ENCODE measurements at regions not wholly inside any gene's neighbourhood (a gene's known extent, or its start where the extent isn't known, plus 50 kb on each side); places are given as distances from the start of the nearest gene placed in this dataset.

DNA sequence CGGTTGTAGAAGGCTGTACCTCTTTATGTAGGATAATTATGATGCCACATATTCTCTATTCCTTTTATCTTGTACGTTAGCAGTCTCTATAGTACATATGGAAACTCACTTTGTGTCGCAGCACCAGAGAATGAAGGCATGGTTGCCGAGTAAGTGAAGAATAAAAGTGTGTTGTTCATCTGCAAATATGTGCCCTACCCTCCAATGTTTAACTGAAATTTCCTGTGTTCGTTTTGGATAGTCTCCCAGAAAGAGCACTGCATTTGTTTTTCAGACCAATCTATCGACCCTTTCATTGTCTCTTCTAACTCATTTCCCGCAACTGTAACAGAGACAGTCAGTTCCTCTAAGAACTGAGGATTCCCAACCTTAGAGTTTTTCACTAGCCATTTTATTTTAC, 592.8 kb downstream of the TUSC7 start:
- DNase-seq (no peak), ATAC-seq (no peak)
- no peaks in the 10 kb centered on the region for H3K9me3 ChIP-seq
- no peaks in the 10 kb centered on the region for H3K36me3 ChIP-seq
- intact Hi-C loops (cut with DNase I): no loop called here
- peaks cover 0 to 2% of the 10 kb centered on the region in 2 donors for H3K4me1 ChIP-seq
- no peaks in the 10 kb centered on the region for H3K27me3 ChIP-seq
- TF ChIP-seq, protein P1, sequence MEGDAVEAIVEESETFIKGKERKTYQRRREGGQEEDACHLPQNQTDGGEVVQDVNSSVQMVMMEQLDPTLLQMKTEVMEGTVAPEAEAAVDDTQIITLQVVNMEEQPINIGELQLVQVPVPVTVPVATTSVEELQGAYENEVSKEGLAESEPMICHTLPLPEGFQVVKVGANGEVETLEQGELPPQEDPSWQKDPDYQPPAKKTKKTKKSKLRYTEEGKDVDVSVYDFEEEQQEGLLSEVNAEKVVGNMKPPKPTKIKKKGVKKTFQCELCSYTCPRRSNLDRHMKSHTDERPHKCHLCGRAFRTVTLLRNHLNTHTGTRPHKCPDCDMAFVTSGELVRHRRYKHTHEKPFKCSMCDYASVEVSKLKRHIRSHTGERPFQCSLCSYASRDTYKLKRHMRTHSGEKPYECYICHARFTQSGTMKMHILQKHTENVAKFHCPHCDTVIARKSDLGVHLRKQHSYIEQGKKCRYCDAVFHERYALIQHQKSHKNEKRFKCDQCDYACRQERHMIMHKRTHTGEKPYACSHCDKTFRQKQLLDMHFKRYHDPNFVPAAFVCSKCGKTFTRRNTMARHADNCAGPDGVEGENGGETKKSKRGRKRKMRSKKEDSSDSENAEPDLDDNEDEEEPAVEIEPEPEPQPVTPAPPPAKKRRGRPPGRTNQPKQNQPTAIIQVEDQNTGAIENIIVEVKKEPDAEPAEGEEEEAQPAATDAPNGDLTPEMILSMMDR (IDR thresholded peaks at IDR 0.05): no peak
- no peak overlapping the region for H3K4me3 ChIP-seq
- no peak overlapping the region for H3K27ac ChIP-seq

DNA sequence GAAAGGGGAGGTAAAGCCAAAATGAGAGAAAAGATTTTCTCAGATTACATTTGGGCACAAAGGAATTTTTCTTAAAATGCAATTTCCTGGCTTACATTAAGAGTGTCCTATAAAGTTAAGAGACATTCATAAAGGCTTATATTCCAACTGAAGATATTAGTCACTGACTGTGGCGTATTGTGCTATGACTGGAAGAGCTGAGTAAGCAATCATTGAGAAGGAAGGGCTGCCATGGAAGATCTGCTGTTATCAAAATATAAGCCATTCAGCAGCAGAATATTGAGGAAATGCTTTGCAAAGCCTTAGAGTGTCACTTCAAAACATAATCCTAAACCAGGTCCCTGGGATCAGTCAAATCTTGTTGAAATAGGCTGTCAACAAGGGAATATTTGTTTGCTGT, 593.9 kb downstream of the TUSC7 start:
- H3K36me3 ChIP-seq: no peaks in the 10 kb centered on the region
- no peaks in the 10 kb centered on the region for H3K9me3 ChIP-seq
- H3K27ac ChIP-seq: no peak overlapping the region
- intact Hi-C loops (cut with DNase I): no loop called here
- H3K27me3 ChIP-seq: no peaks in the 10 kb centered on the region
- no peak overlapping the region for H3K4me3 ChIP-seq
- TF ChIP-seq, protein P1 (IDR thresholded peaks at IDR 0.05): no peak
- peaks cover 0 to 2% of the 10 kb centered on the region in 2 donors for H3K4me1 ChIP-seq
- no peak for ATAC-seq
- no peak for DNase-seq

DNA sequence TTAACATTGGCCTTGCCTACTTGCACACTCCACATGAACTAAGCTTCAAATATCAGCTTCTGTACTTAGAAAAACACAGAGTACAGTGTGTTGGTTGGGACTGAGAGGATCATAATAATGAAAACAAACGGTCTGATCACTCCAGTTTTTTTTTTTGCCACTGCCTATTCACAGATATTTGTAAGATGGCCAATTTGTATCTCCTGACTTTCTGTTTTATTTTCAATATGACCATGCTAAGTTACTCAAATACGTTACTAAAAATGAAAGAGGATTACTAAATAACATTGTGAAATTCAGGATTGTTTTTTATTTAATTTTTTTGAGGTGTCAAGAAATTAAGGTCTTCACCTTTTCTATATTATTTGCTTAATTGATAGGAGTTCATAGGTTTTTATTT, 595.1 kb downstream of the TUSC7 start:
- Histone ChIP-seq H3K9me3 (no peaks in the 10 kb centered on the region), H3K4me1 (peaks cover 0 to 2% of the 10 kb centered on the region in 2 donors), H3K4me3 (no peak overlapping the region), H3K27ac (no peak overlapping the region), H3K36me3 (no peaks in the 10 kb centered on the region), H3K27me3 (no peaks in the 10 kb centered on the region)
- DNase-seq (no peak), ATAC-seq (no peak)
- intact Hi-C loops (cut with DNase I): no loop called here
- TF ChIP-seq, protein P1 (IDR thresholded peaks at IDR 0.05): no peak

DNA sequence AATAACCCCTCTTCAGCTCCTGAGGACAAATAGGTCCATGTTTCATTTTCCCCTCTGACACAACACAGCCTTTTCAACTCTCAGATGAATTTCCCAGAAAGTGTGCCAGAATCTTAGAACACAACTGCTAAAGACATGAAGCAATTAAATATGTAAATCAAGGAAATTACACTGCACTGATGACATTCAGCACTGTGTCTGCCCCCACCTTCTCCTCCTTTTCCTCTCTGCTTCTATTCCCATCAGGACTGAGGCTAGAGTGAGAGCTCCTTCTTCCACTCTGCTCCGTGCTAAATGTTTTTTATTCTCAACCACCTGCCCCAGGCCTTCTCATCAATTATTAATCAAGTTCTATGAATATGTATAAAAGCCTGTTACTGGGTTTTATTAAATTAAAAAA, 596.1 kb downstream of the TUSC7 start:
- Histone ChIP-seq H3K27me3 (no peaks in the 10 kb centered on the region), H3K36me3 (no peaks in the 10 kb centered on the region), H3K27ac (no peak overlapping the region), H3K4me1 (peaks cover 0 to 2% of the 10 kb centered on the region in 2 donors), H3K9me3 (no peaks in the 10 kb centered on the region), H3K4me3 (no peak overlapping the region)
- intact Hi-C loops (cut with DNase I): no loop called here
- no peak for DNase-seq
- TF ChIP-seq, protein P1 (IDR thresholded peaks at IDR 0.05): no peak
- ATAC-seq: no peak

DNA sequence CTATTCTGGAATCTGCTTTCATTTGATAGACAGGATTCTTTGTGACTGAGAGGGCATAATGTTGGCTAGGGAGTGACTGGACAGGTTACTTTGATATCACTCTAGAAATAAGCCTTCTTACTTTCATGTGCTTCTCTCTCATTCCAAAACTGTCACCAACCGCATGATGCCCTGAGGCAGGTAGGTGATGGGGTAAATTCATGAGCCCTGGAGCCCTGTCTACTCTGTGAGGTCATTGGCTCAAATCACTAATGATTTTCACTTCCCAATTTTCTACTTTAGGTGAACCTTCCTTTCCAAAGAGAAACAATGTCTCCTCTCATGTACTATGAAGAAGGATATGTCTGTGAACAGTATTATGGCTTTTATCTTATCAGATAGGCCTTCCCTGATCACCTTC, 596.7 kb downstream of the TUSC7 start:
- H3K27me3 ChIP-seq: no peaks in the 10 kb centered on the region
- H3K4me3 ChIP-seq: no peak overlapping the region
- TF ChIP-seq, protein P1 (IDR thresholded peaks at IDR 0.05): no peak
- no peaks in the 10 kb centered on the region for H3K9me3 ChIP-seq
- intact Hi-C loops (cut with DNase I): no loop called here
- DNase-seq (no peak), ATAC-seq (no peak)
- no peaks in the 10 kb centered on the region for H3K36me3 ChIP-seq
- H3K27ac ChIP-seq: no peak overlapping the region
- H3K4me1 ChIP-seq: peaks cover 0 to 2% of the 10 kb centered on the region in 2 donors
